GM12892 (cell line): ENCODE measurements at regions not wholly inside any gene's neighbourhood (a gene's known extent, or its start where the extent isn't known, plus 50 kb on each side); places are given as distances from the start of the nearest gene placed in this dataset.

Experiments used
- POLR2A ChIP-seq: IDR thresholded peaks from 2 replicates; pipeline ENCODE4 v1.6.1; 2011; ENCODE audit warnings: low read depth, low read length, control low read depth
- POLR2AphosphoS5 ChIP-seq: IDR thresholded peaks from 2 replicates; pipeline ENCODE4 v1.6.1; 2011; ENCODE audit warnings: low read depth, low read length, control low read depth
- TAF1 ChIP-seq: IDR thresholded peaks from 2 replicates; pipeline ENCODE4 v1.6.1; 2011; ENCODE audit warnings: low read depth, mild to moderate bottlenecking, control low read depth, low read length, borderline replicate concordance

GRCh38 chr10:58888957-58889356 lies 287.5 kb upstream of the PHYHIPL start:
- no peak for TF ChIP-seq POLR2AphosphoS5
- TF ChIP-seq TAF1, result no peak
- TF ChIP-seq POLR2A, result no peak
